CD4-positive, alpha-beta memory T cell (primary cell): ENCODE measurements at regions not wholly inside any gene's neighbourhood (a gene's known extent, or its start where the extent isn't known, plus 50 kb on each side); places are given as distances from the start of the nearest gene placed in this dataset.
A peak's percentile ranks its signal among the peaks of the same experiment; 100 is the strongest.
"Not testable (repeated sequence)": the region's sequence is repeated elsewhere in the genome, so short reads cannot be mapped to it uniquely, and the experiment has no call there.

Experiments
- CTCF ChIA-PET: fragments of 350-600 bp; sonication (Branson Sonifier 250); formaldehyde crosslinking; loops from one replicate; lab custom pipeline; 2021; ENCODE audit warnings: inconsistent platforms; ENCODE audit not compliant: partially characterized antibody; lab: Charles Lee
- POLR2A ChIA-PET: fragments of 350-600 bp; sonication (Branson Sonifier 250); formaldehyde crosslinking; loops from one replicate; lab custom pipeline; 2021; ENCODE audit not compliant: partially characterized antibody; lab: Charles Lee
- DNase-seq, 5 donors: peaks; one replicate each; pipeline versions ENCODE4 v3.0.0 to v3.0.0-alpha.2; 2020 to 2022; ENCODE audit warnings: mixed read lengths in 1 of 5
- H3K27ac ChIP-seq: one replicate; pipeline ENCODE4 v1.7.0; 2013; ENCODE audit warnings: low read depth, low read length
- H3K27me3 ChIP-seq: 2 replicates; pipeline ENCODE4 v1.7.0; 2013; ENCODE audit warnings: mild to moderate bottlenecking, low read length, moderate library complexity; ENCODE audit not compliant: insufficient read depth
- H3K36me3 ChIP-seq: 2 replicates; pipeline ENCODE4 v1.7.0; 2013; ENCODE audit warnings: mild to moderate bottlenecking, low read length, moderate library complexity; ENCODE audit not compliant: insufficient read depth
- H3K4me1 ChIP-seq: 2 replicates; pipeline ENCODE4 v1.7.0; 2013; ENCODE audit warnings: mild to moderate bottlenecking, low read length, moderate library complexity; ENCODE audit not compliant: insufficient read depth
- H3K4me3 ChIP-seq, 2 donors: one replicate each; pipeline ENCODE4 v1.7.0; 2013; ENCODE audit warnings: low read length in 2 of 2, mild to moderate bottlenecking in 1 of 2
- H3K9me3 ChIP-seq, 2 donors: one replicate each; pipeline ENCODE4 v1.7.0; 2013; ENCODE audit warnings: low read length in 2 of 2, control low read depth in 1 of 2; ENCODE audit not compliant: control insufficient read depth in 1 of 2
- H3K27ac Mint-ChIP-seq, 7 donors: one replicate each; pipeline ENCODE4 v1.8.0; 2020 to 2021; ENCODE audit warnings: mixed read lengths in 7 of 7, mild to moderate bottlenecking in 6 of 7, inconsistent platforms in 3 of 7, moderate library complexity in 3 of 7
- H3K27me3 Mint-ChIP-seq, 2 donors: one replicate each; pipeline ENCODE4 v1.8.0; 2020 to 2021; ENCODE audit warnings: mixed read lengths in 2 of 2
- H3K36me3 Mint-ChIP-seq, 2 donors: one replicate each; pipeline ENCODE4 v1.8.0; 2020 to 2021; ENCODE audit warnings: mixed read lengths in 2 of 2, inconsistent platforms in 1 of 2, mild to moderate bottlenecking in 1 of 2
- H3K4me1 Mint-ChIP-seq, 4 donors: one replicate each; pipeline ENCODE4 v1.8.0; 2020 to 2021; ENCODE audit warnings: mixed read lengths in 4 of 4, mild to moderate bottlenecking in 1 of 4
- H3K4me3 Mint-ChIP-seq, 8 donors: one replicate each; pipeline ENCODE4 v1.8.0; 2020 to 2021; ENCODE audit warnings: mixed read lengths in 8 of 8, mild to moderate bottlenecking in 7 of 8, moderate library complexity in 6 of 8, inconsistent platforms in 3 of 8
- H3K9me3 Mint-ChIP-seq, 8 donors: one replicate each; pipeline ENCODE4 v1.8.0; 2020 to 2021; ENCODE audit warnings: mixed read lengths in 8 of 8, mild to moderate bottlenecking in 5 of 8, inconsistent platforms in 3 of 8, moderate library complexity in 1 of 8
- intact Hi-C: fragments of 100-400 bp; cut with micrococcal nuclease; formaldehyde crosslinking; loops from one replicate; pipeline ENCODE4 v1.15.1; 2023

DNA sequence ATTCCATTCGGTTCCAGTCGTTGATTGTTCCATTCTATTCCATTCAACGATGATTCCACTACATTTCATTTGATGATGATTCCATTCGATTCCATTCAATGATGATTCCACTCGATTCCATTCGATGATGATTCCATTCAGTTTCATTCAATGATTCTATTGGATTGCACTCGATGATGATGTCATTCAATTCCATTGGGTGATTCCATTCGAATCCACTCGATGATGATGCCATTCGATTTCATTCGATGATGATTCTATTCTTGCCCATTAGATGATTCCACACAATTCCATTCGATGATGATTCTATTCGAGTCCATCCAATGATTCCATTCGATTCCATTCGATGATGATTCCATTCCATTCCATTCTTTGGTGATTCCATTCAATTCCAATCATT, 1283.7 kb downstream of the TP53TG3F start:
- Histone ChIP-seq H3K4me1 (no peaks in the 10 kb centered on the region), H3K27me3 (no peaks in the 10 kb centered on the region), H3K4me3 (no peak overlapping the region), H3K27ac (no peak overlapping the region), H3K36me3 (no peaks in the 10 kb centered on the region), H3K9me3 (peaks cover 0 to 5% of the 10 kb centered on the region in 2 donors)
- Mint-ChIP-seq H3K36me3 (peaks cover 8 to 10% of the 10 kb centered on the region in 2 donors), H3K27me3 (no peaks in the 10 kb centered on the region), H3K27ac (no peak overlapping the region), H3K4me3 (no peak overlapping the region), H3K4me1 (no peaks in the 10 kb centered on the region), H3K9me3 (peaks cover 0 to 51% (median 26%) of the 10 kb centered on the region in 8 donors)
- intact Hi-C loops = no loop called here
- CTCF ChIA-PET = no interaction called here
- POLR2A ChIA-PET = no interaction called here
- DNase-seq = no peak

DNA sequence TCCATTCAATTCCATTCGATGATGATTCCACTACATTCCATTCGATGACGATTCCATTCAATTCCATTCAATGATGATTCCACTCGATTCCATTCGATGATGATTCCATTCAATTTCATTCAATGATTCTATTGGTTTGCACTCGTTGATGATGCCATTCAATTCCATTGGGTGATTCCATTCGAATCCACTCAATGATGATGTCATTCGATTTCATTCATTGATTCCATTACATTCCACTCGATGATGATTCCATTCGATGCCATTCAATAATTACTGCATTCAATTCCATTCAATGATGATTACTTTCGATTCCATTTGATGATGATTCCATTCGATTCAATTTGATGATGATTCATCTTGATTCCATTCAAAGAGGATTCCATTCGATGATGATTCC, 1299.4 kb downstream of the TP53TG3F start:
- no peak overlapping the region for H3K27ac Mint-ChIP-seq
- Histone ChIP-seq H3K27ac (no peak overlapping the region), H3K4me1 (no peaks in the 10 kb centered on the region), H3K4me3 (no peak overlapping the region), H3K36me3 (no peaks in the 10 kb centered on the region), H3K27me3 (no peaks in the 10 kb centered on the region), H3K9me3 (peaks cover 0 to 25% of the 10 kb centered on the region in 2 donors)
- DNase-seq = no peak
- POLR2A ChIA-PET = no interaction called here
- CTCF ChIA-PET = no interaction called here
- H3K4me3 Mint-ChIP-seq = no peak overlapping the region
- H3K4me1 Mint-ChIP-seq = peaks cover 0 to 2% (median 1%) of the 10 kb centered on the region in 4 donors
- no peaks in the 10 kb centered on the region for H3K27me3 Mint-ChIP-seq
- H3K9me3 Mint-ChIP-seq = peaks cover 2 to 86% (median 64%) of the 10 kb centered on the region in 8 donors
- H3K36me3 Mint-ChIP-seq = peaks cover 25 to 31% of the 10 kb centered on the region in 2 donors
- intact Hi-C loops = no loop called here

DNA sequence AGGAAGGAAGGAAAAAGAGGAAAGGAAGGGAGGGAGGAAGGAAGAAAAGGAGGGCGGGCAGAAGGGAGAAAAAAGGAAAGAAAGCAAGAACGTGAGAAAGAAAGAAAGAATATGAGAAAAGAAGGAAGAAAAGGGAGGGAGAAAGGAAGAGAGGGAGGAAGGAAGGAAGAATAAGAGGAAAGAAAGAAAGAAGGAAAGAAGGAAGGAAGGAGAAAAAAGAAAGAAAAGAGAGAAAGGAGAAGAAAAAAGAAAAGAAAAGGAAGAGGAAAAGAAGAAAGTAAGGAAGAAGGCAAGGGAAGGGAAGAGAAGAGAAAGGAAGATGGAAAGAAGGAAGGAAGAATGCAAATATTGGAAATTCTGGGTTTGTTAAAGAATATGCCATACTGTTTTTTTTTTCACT, 1332.4 kb downstream of the TP53TG3F start:
- POLR2A ChIA-PET, H3K4me3 Mint-ChIP-seq, DNase-seq, H3K27me3 ChIP-seq, H3K4me1 ChIP-seq, H3K4me3 ChIP-seq, H3K27me3 Mint-ChIP-seq, H3K27ac ChIP-seq, H3K9me3 ChIP-seq, H3K36me3 Mint-ChIP-seq, intact Hi-C loops, CTCF ChIA-PET, H3K36me3 ChIP-seq, H3K4me1 Mint-ChIP-seq: not testable (repeated sequence)
- peak overlapping the region in 1 of 7 donors; percentile 65 for H3K27ac Mint-ChIP-seq
- H3K9me3 Mint-ChIP-seq = peaks cover 3 to 64% (median 39%) of the 10 kb centered on the region in 8 donors

DNA sequence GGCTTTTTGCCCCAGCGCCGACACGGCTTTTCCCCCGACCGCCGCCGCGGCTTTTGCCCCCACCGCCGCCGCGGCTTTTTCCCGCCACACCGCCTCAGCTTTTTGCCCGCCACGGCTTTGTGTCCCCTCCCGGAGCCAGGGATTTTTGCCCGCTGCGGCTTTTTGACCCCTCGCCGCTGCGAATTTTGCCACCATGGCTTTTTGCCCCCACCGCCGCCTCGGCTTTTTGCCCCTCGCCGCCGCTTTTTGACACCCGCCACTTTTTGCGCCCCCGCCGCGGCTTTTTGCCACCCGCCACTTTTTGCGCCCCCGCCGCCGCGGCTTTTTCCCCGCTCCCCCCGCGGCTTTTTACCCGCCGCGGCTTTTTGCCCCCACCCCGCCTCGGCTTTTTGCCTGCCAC, 1342.5 kb downstream of the TP53TG3F start:
- Mint-ChIP-seq H3K27me3 (no peaks in the 10 kb centered on the region), H3K4me3 (no peak overlapping the region), H3K36me3 (peaks cover 0 to 2% of the 10 kb centered on the region in 2 donors), H3K27ac (no peak overlapping the region), H3K9me3 (peaks cover 2 to 31% (median 18%) of the 10 kb centered on the region in 8 donors), H3K4me1 (no peaks in the 10 kb centered on the region)
- H3K4me1 ChIP-seq = no peaks in the 10 kb centered on the region
- H3K27ac ChIP-seq = no peak overlapping the region
- H3K9me3 ChIP-seq = no peaks in the 10 kb centered on the region
- no peaks in the 10 kb centered on the region for H3K27me3 ChIP-seq
- ChIA-PET CTCF (no interaction called here), POLR2A (no interaction called here)
- no peak for DNase-seq
- intact Hi-C loops = no loop called here
- H3K36me3 ChIP-seq = no peaks in the 10 kb centered on the region
- H3K4me3 ChIP-seq = no peak overlapping the region

DNA sequence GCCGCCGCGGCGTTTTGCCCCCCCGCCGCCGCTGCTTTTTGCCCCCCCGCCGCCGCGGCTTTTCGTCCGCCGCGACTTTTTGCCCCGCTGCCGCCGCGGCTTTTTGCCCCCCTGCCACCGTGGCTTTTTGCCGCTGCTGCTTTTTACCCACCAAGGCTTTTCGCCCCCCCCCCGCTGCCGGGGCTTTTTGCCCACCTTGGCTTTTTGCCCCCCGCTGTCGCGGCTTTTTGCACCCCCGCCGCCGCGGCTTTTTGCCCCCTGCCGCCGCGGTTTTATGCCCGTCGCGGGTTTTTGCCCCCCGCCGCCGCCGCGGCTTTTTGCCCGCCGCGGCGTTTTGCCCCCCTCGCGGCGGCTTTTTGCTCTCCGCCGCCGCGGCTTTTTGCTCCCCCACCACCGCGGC, 1343.0 kb downstream of the TP53TG3F start:
- POLR2A ChIA-PET = no interaction called here
- Histone ChIP-seq H3K36me3 (no peaks in the 10 kb centered on the region), H3K27ac (no peak overlapping the region), H3K27me3 (no peaks in the 10 kb centered on the region), H3K9me3 (no peaks in the 10 kb centered on the region), H3K4me3 (no peak overlapping the region), H3K4me1 (no peaks in the 10 kb centered on the region)
- Mint-ChIP-seq H3K9me3 (peaks cover 2 to 29% (median 17%) of the 10 kb centered on the region in 8 donors), H3K36me3 (peaks cover 0 to 2% of the 10 kb centered on the region in 2 donors), H3K27ac (no peak overlapping the region), H3K27me3 (no peaks in the 10 kb centered on the region), H3K4me3 (no peak overlapping the region), H3K4me1 (no peaks in the 10 kb centered on the region)
- intact Hi-C loops = no loop called here
- DNase-seq = no peak
- CTCF ChIA-PET = no interaction called here

DNA sequence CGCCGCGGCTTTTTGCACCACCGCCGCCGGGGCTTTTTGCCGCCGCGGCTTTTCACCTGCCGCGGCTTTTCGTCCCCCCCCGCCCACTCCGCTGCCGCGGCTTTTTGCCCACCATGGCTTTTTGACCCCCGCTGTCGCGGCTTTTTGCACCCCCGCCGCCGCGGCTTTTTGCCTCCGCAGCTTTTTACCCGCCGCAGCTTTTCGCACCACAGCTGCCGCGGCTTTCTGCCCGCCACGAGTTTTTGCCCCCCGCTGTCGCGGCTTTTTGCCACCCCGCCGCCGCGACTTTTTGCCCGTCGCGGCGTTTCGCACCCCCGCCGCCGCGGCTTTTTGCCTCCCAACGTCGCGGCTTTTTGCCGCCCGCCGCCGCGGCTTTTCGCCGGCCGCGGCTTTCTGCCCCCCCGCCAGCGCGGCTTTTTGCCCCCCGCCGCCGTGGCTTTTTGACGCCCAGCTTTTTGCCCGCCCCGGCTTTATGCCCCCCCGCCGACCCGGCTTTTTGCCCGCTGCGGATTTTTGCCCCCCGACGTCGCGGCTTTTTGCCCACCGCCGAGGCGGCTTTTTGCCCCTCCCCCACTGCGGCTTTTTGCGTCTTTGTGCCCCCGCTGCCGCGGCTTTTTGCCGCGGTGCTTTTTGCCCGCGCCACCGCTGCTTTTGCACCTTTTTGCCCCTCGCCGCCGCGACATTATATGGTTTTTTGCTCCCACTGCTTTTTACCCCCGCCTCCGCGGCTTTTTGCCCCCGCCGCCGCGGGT, 1343.6 kb downstream of the TP53TG3F start:
- DNase-seq = no peak
- H3K27ac Mint-ChIP-seq = no peak overlapping the region
- ChIA-PET POLR2A (no interaction called here), CTCF (no interaction called here)
- Histone ChIP-seq H3K4me3 (no peak overlapping the region), H3K9me3 (no peaks in the 10 kb centered on the region), H3K4me1 (no peaks in the 10 kb centered on the region), H3K36me3 (no peaks in the 10 kb centered on the region), H3K27ac (no peak overlapping the region), H3K27me3 (no peaks in the 10 kb centered on the region)
- intact Hi-C loops = no loop called here
- H3K9me3 Mint-ChIP-seq = peaks cover 2 to 28% (median 17%) of the 10 kb centered on the region in 8 donors
- no peaks in the 10 kb centered on the region for H3K4me1 Mint-ChIP-seq
- no peaks in the 10 kb centered on the region for H3K27me3 Mint-ChIP-seq
- H3K36me3 Mint-ChIP-seq = peaks cover 0 to 2% of the 10 kb centered on the region in 2 donors
- H3K4me3 Mint-ChIP-seq = no peak overlapping the region

DNA sequence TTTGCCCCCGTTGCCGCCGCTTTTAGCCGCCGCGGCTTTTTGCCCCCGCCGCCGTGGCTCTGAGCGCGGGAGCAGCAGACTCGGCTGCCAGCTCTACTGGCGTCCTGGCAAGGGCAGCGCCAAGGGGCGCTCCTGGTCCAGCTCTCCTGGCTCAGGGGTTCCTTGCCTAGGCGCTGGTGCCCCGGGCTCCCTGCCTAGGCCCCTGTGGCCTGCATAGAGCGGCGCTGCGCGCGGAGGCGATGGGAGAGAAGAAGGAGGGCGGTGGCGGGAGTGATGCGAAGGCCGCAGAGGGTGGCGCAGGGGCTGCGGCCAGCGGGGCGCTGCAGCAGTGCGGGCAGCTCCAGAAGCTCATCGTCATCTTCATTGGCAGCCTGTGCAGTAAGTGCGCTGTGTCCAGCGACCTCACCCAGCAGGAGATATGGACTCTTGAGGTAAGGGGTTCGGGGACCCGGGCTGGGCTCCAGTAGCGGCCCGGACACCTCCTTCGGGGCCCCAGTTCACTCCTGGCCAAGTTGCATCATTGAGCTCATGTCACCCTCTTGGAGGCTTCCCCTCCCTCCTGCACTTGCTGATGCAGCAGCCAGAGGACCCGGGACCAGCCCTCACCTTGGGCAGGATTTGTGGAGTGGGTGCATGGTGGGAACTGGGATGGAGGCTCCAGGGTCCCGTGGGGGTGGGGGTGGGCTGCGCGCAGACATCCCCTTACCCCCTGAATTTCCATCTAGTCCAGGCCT, 1344.4 kb downstream of the TP53TG3F start:
- Mint-ChIP-seq H3K4me1 (no peaks in the 10 kb centered on the region), H3K4me3 (no peak overlapping the region), H3K36me3 (no peaks in the 10 kb centered on the region), H3K27ac (no peak overlapping the region), H3K9me3 (peaks cover 0 to 23% (median 13%) of the 10 kb centered on the region in 8 donors), H3K27me3 (no peaks in the 10 kb centered on the region)
- H3K9me3 ChIP-seq = no peaks in the 10 kb centered on the region
- DNase-seq = no peak
- POLR2A ChIA-PET = no interaction called here
- no peaks in the 10 kb centered on the region for H3K36me3 ChIP-seq
- H3K27ac ChIP-seq = no peak overlapping the region
- no peaks in the 10 kb centered on the region for H3K4me1 ChIP-seq
- no peak overlapping the region for H3K4me3 ChIP-seq
- intact Hi-C loops = no loop called here
- CTCF ChIA-PET = no interaction called here
- no peaks in the 10 kb centered on the region for H3K27me3 ChIP-seq
